Esophagus squamous epithelium (tissue), 4 donors: ENCODE measurements at regions not wholly inside any gene's neighbourhood (a gene's known extent, or its start where the extent isn't known, plus 50 kb on each side); places are given as distances from the start of the nearest gene placed in this dataset.

Experiments
- POLR2A ChIP-seq, 4 donors: fragments of 450-650 bp; IDR thresholded peaks; one replicate each; pipeline ENCODE4 v1.6.1; 2017; ENCODE audit warnings: antibody characterized with exemption in 4 of 4, mild to moderate bottlenecking in 4 of 4, moderate library complexity in 3 of 4
- TF ChIP-seq, protein P1 (sequence below), 6 experiments: fragments of 450-650 bp in 4 of 6; fragments of 200-600 bp in 2 of 6; sonication (generic) in 2 of 6; IDR thresholded peaks; one replicate each; pipeline ENCODE4 v1.5.1; 2016 to 2019; ENCODE audit warnings: antibody characterized with exemption in 6 of 6, mild to moderate bottlenecking in 4 of 6, moderate library complexity in 4 of 6

DNA sequence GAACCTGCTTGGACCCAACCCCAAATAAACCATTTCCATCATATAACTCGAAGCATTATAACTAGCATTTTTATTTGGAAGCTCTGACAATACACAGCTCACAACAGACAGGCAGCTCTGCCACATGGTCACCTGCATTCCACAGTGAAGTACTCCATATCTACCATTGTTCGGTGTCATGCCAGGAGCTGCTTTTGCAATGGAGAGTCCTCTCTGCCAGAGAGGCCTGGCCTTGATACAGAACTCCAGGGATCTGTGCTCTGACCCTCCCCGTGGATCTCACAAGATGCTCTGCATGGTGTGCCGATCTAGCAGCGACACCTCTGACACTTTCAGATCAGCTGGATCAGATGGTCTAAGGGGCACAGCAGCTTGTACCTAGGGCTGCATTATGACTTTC is 109.6 kb downstream of the SYF2 start:
- TF ChIP-seq, protein P1, sequence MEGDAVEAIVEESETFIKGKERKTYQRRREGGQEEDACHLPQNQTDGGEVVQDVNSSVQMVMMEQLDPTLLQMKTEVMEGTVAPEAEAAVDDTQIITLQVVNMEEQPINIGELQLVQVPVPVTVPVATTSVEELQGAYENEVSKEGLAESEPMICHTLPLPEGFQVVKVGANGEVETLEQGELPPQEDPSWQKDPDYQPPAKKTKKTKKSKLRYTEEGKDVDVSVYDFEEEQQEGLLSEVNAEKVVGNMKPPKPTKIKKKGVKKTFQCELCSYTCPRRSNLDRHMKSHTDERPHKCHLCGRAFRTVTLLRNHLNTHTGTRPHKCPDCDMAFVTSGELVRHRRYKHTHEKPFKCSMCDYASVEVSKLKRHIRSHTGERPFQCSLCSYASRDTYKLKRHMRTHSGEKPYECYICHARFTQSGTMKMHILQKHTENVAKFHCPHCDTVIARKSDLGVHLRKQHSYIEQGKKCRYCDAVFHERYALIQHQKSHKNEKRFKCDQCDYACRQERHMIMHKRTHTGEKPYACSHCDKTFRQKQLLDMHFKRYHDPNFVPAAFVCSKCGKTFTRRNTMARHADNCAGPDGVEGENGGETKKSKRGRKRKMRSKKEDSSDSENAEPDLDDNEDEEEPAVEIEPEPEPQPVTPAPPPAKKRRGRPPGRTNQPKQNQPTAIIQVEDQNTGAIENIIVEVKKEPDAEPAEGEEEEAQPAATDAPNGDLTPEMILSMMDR (IDR thresholded peaks at IDR 0.05), result no peak
- TF ChIP-seq POLR2A (IDR thresholded peaks at IDR 0.05), result no peak
